GM18499 (cell line): ENCODE measurements at regions not wholly inside any gene's neighbourhood (a gene's known extent, or its start where the extent isn't known, plus 50 kb on each side); places are given as distances from the start of the nearest gene placed in this dataset.

Experiments used
- ATAC-seq: cut with Tn5 transposase; IDR thresholded peaks from one replicate; pipeline ENCODE4 v1.9.1; 2021; ENCODE audit warnings: moderate number of reproducible peaks; ENCODE audit not compliant: insufficient read depth, unreplicated experiment

- no peak for ATAC-seq
Observed at GRCh38 chr13:73608157-73608516, 526.1 kb downstream of the KLF12 start.

- ATAC-seq = no peak
Observed at GRCh38 chr13:73607489-73608156, 526.6 kb downstream of the KLF12 start.

GRCh38 chr13:73603646-73604045 is 530.6 kb downstream of the KLF12 start:
- no peak for ATAC-seq

- no peak for ATAC-seq
Observed at GRCh38 chr13:73602295-73602694, 531.9 kb downstream of the KLF12 start.

GRCh38 chr13:73601708-73602107 is 532.5 kb downstream of the KLF12 start:
- ATAC-seq = no peak

GRCh38 chr13:73599232-73600128 is 534.7 kb downstream of the KLF12 start:
- ATAC-seq = no peak

- no peak for ATAC-seq
Observed at GRCh38 chr13:73598020-73598712, 536.0 kb downstream of the KLF12 start.

- ATAC-seq = no peak
Observed at GRCh38 chr13:73596382-73596781, 537.6 kb downstream of the KLF5 start.

- ATAC-seq = no peak
Observed at GRCh38 chr13:73593199-73593765, 534.5 kb downstream of the KLF5 start.

- ATAC-seq = no peak
Observed at GRCh38 chr13:73591861-73592260, 533.1 kb downstream of the KLF5 start.

GRCh38 chr13:73590795-73591194 is 532.0 kb downstream of the KLF5 start:
- ATAC-seq = no peak

GRCh38 chr13:73585236-73585635 is 526.4 kb downstream of the KLF5 start:
- ATAC-seq = no peak

GRCh38 chr13:73583331-73583730 is 524.5 kb downstream of the KLF5 start:
- ATAC-seq = no peak

- no peak for ATAC-seq
Observed at GRCh38 chr13:73580513-73581267, 521.9 kb downstream of the KLF5 start.

- no peak for ATAC-seq
Observed at GRCh38 chr13:73579574-73580274, 520.9 kb downstream of the KLF5 start.

- no peak for ATAC-seq
Observed at GRCh38 chr13:73578251-73578875, 519.6 kb downstream of the KLF5 start.

- no peak for ATAC-seq
Observed at GRCh38 chr13:73576291-73576690, 517.5 kb downstream of the KLF5 start.

GRCh38 chr13:73572824-73573223 is 514.0 kb downstream of the KLF5 start:
- ATAC-seq = no peak

GRCh38 chr13:73571376-73571775 is 512.6 kb downstream of the KLF5 start:
- no peak for ATAC-seq
